HG02973 (cell line): ENCODE measurements at regions not wholly inside any gene's neighbourhood (a gene's known extent, or its start where the extent isn't known, plus 50 kb on each side); places are given as distances from the start of the nearest gene placed in this dataset.
"Not testable (repeated sequence)": the region's sequence is repeated elsewhere in the genome, so short reads cannot be mapped to it uniquely, and the experiment has no call there.

Source experiments
- ATAC-seq: cut with Tn5 transposase; IDR thresholded peaks from one replicate; pipeline ENCODE4 v1.9.1; 2021; ENCODE audit warnings: moderate library complexity; ENCODE audit not compliant: unreplicated experiment

GRCh38 chr4:79561751-79562150, 153.7 kb upstream of the GK2 start:
- no peak for ATAC-seq

- ATAC-seq, result not testable (repeated sequence)
Measured at GRCh38 chr4:79559398-79559797, 151.4 kb upstream of the GK2 start.

- ATAC-seq, result no peak
Measured at GRCh38 chr4:79552311-79552710, 144.3 kb upstream of the GK2 start.

GRCh38 chr4:79551555-79551954, 143.5 kb upstream of the GK2 start:
- no peak for ATAC-seq

GRCh38 chr4:79547851-79548250, 139.8 kb upstream of the GK2 start:
- ATAC-seq, result no peak

GRCh38 chr4:79545292-79545691, 137.3 kb upstream of the GK2 start:
- not testable (repeated sequence) for ATAC-seq

- ATAC-seq, result no peak
Measured at GRCh38 chr4:79540143-79540542, 132.1 kb upstream of the GK2 start.

GRCh38 chr4:79535516-79535915, 127.5 kb upstream of the GK2 start:
- no peak for ATAC-seq

- no peak for ATAC-seq
Measured at GRCh38 chr4:79528241-79528706, 120.2 kb upstream of the GK2 start.

- ATAC-seq, result no peak
Measured at GRCh38 chr4:79526641-79527565, 118.9 kb upstream of the GK2 start.

- no peak for ATAC-seq
Measured at GRCh38 chr4:79516114-79516513, 108.1 kb upstream of the GK2 start.

- ATAC-seq, result no peak
Measured at GRCh38 chr4:79514621-79515329, 106.7 kb upstream of the GK2 start.

- ATAC-seq, result no peak
Measured at GRCh38 chr4:79513576-79513975, 105.5 kb upstream of the GK2 start.

- ATAC-seq, result no peak
Measured at GRCh38 chr4:79512363-79512762, 104.3 kb upstream of the GK2 start.

GRCh38 chr4:79502081-79502480, 94.1 kb upstream of the GK2 start:
- ATAC-seq, result no peak

- ATAC-seq, result no peak
Measured at GRCh38 chr4:79498282-79498681, 90.3 kb upstream of the GK2 start.

GRCh38 chr4:79497001-79497400, 89.0 kb upstream of the GK2 start:
- no peak for ATAC-seq

GRCh38 chr4:79495447-79495846, 87.4 kb upstream of the GK2 start:
- no peak for ATAC-seq

GRCh38 chr4:79492148-79492547, 84.1 kb upstream of the GK2 start:
- no peak for ATAC-seq

- no peak for ATAC-seq
Measured at GRCh38 chr4:79489506-79489905, 81.5 kb upstream of the GK2 start.

GRCh38 chr4:79476196-79476595, 68.2 kb upstream of the GK2 start:
- no peak for ATAC-seq

GRCh38 chr4:79473439-79473724, 65.4 kb upstream of the GK2 start:
- ATAC-seq, result no peak
